Central memory CD4-positive, alpha-beta T cell (primary cell): ENCODE measurements at regions not wholly inside any gene's neighbourhood (a gene's known extent, or its start where the extent isn't known, plus 50 kb on each side); places are given as distances from the start of the nearest gene placed in this dataset.

Source experiments
- DNase-seq: peaks from one replicate; pipeline ENCODE4 v3.0.0; 2022

- no peak for DNase-seq
These were observed 773.9 kb downstream of the JRKL start for GRCh38 chr11:97163631-97164191.

GRCh38 chr11:97201743-97202612 is 812.2 kb downstream of the JRKL start:
- no peak for DNase-seq

GRCh38 chr11:97202613-97203292 is 812.9 kb downstream of the JRKL start:
- DNase-seq, result no peak

GRCh38 chr11:97218011-97218410 is 828.2 kb downstream of the JRKL start:
- no peak for DNase-seq

GRCh38 chr11:97223647-97224046 is 833.8 kb downstream of the JRKL start:
- DNase-seq, result no peak

GRCh38 chr11:97224396-97224795 is 834.6 kb downstream of the JRKL start:
- DNase-seq, result no peak

- no peak for DNase-seq
These were observed 836.0 kb downstream of the JRKL start for GRCh38 chr11:97225794-97226193.

- no peak for DNase-seq
These were observed 840.1 kb downstream of the JRKL start for GRCh38 chr11:97229936-97230335.

GRCh38 chr11:97231231-97231630 is 841.4 kb downstream of the JRKL start:
- DNase-seq, result no peak

- DNase-seq, result no peak
These were observed 844.2 kb downstream of the JRKL start for GRCh38 chr11:97234016-97234415.

GRCh38 chr11:97237151-97237550 is 847.3 kb downstream of the JRKL start:
- no peak for DNase-seq

GRCh38 chr11:97247601-97248000 is 857.8 kb downstream of the JRKL start:
- DNase-seq, result no peak

- no peak for DNase-seq
These were observed 865.0 kb downstream of the JRKL start for GRCh38 chr11:97254790-97255189.

- no peak for DNase-seq
These were observed 869.6 kb downstream of the JRKL start for GRCh38 chr11:97259434-97259833.

GRCh38 chr11:97259884-97260283 is 870.1 kb downstream of the JRKL start:
- DNase-seq, result no peak

- no peak for DNase-seq
These were observed 873.5 kb downstream of the JRKL start for GRCh38 chr11:97263183-97263858.

GRCh38 chr11:97269527-97269926 is 879.7 kb downstream of the JRKL start:
- no peak for DNase-seq

- no peak for DNase-seq
These were observed 889.5 kb downstream of the JRKL start for GRCh38 chr11:97279341-97279740.

- DNase-seq, result no peak
These were observed 890.5 kb downstream of the JRKL start for GRCh38 chr11:97280347-97280746.

- no peak for DNase-seq
These were observed 900.0 kb downstream of the JRKL start for GRCh38 chr11:97289823-97290222.

- no peak for DNase-seq
These were observed 900.7 kb downstream of the JRKL start for GRCh38 chr11:97290464-97291041.

- DNase-seq, result no peak
These were observed 906.5 kb downstream of the JRKL start for GRCh38 chr11:97296301-97296700.

GRCh38 chr11:97309291-97309690 is 919.5 kb downstream of the JRKL start:
- DNase-seq, result no peak
